Colonic mucosa (tissue), 4 donors: ENCODE measurements at regions not wholly inside any gene's neighbourhood (a gene's known extent, or its start where the extent isn't known, plus 50 kb on each side); places are given as distances from the start of the nearest gene placed in this dataset.

ENCODE experiments used
- DNase-seq: peaks from one replicate; pipeline ENCODE4 v3.0.0-alpha.2; 2020
- H3K27ac ChIP-seq: fragments of 200-600 bp; one replicate; pipeline ENCODE4 v1.8.0; 2021
- H3K27me3 ChIP-seq: fragments of 200-600 bp; one replicate; pipeline ENCODE4 v1.8.0; 2021
- H3K36me3 ChIP-seq: fragments of 200-600 bp; one replicate; pipeline ENCODE4 v1.8.0; 2021
- H3K4me1 ChIP-seq: fragments of 200-600 bp; one replicate; pipeline ENCODE4 v1.8.0; 2021; ENCODE audit warnings: mild to moderate bottlenecking
- H3K4me3 ChIP-seq: fragments of 200-600 bp; one replicate; pipeline ENCODE4 v1.8.0; 2021
- H3K9ac ChIP-seq, 2 donors: one replicate each; pipeline ENCODE4 v1.7.0; 2013; ENCODE audit warnings: control low read depth in 2 of 2, low read depth in 2 of 2, low read length in 2 of 2
- H3K9me3 ChIP-seq: fragments of 200-600 bp; one replicate; pipeline ENCODE4 v1.8.0; 2021
- CTCF ChIP-seq: fragments of 200-600 bp; IDR thresholded peaks from one replicate; pipeline ENCODE4 v1.8.0; 2022; ENCODE audit warnings: antibody characterized with exemption, mild to moderate bottlenecking
- intact Hi-C: fragments of 100-400 bp; cut with DNase I; formaldehyde crosslinking; loops from one replicate; pipeline ENCODE4 v1.14.1; 2022
- donor health status: healthy.
- donor health status: DM: no; HTN: no; CAD: no.
- donor health status: DM: no; HTN: no; CAD: no.

DNA sequence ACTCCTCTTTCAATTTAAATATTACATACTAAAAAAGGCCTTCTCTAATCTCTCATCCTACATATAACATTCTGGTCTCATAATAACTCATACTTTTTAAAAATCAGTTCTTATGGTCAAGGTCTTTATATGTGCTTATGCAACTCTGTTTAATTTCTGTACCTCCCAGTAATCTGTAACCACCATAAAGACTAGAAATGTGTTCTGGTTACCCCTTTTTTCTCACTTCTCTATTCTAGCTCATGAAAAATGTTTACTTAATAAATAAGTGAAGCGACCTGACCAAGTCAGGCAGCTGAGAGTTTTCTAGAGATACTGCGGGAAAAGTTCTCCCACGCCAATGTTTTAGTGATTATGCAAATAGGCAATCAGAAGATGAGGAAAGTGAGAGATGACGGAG is 548.8 kb upstream of the FAM241A start:
- no peaks in the 10 kb centered on the region for H3K4me1 ChIP-seq
- intact Hi-C loops = no loop called here
- no peaks in the 10 kb centered on the region for H3K36me3 ChIP-seq
- TF ChIP-seq CTCF = no peak
- DNase-seq = no peak
- H3K27ac ChIP-seq = no peak overlapping the region
- H3K27me3 ChIP-seq = no peaks in the 10 kb centered on the region
- no peaks in the 10 kb centered on the region for H3K9me3 ChIP-seq
- no peak overlapping the region for H3K9ac ChIP-seq
- H3K4me3 ChIP-seq = no peak overlapping the region

- Histone ChIP-seq H3K36me3 (no peaks in the 10 kb centered on the region), H3K9ac (no peak overlapping the region), H3K4me3 (no peak overlapping the region), H3K4me1 (no peaks in the 10 kb centered on the region), H3K27me3 (no peaks in the 10 kb centered on the region), H3K9me3 (no peaks in the 10 kb centered on the region), H3K27ac (no peak overlapping the region)
- intact Hi-C loops = no loop called here
- DNase-seq = no peak
- TF ChIP-seq CTCF = no peak
Observed at GRCh38 chr4:111601671-111602070, 543.6 kb upstream of the FAM241A start.

GRCh38 chr4:111602848-111603247 is 542.4 kb upstream of the FAM241A start:
- Histone ChIP-seq H3K4me3 (no peak overlapping the region), H3K9ac (no peak overlapping the region), H3K4me1 (no peaks in the 10 kb centered on the region), H3K27ac (no peak overlapping the region), H3K9me3 (no peaks in the 10 kb centered on the region), H3K36me3 (no peaks in the 10 kb centered on the region), H3K27me3 (no peaks in the 10 kb centered on the region)
- DNase-seq = no peak
- intact Hi-C loops = no loop called here
- no peak for TF ChIP-seq CTCF

GRCh38 chr4:111605111-111605510 is 540.1 kb upstream of the FAM241A start:
- Histone ChIP-seq H3K27ac (no peak overlapping the region), H3K27me3 (no peaks in the 10 kb centered on the region), H3K4me1 (no peaks in the 10 kb centered on the region), H3K36me3 (no peaks in the 10 kb centered on the region), H3K9me3 (no peaks in the 10 kb centered on the region), H3K4me3 (no peak overlapping the region), H3K9ac (no peak overlapping the region)
- intact Hi-C loops = no loop called here
- no peak for TF ChIP-seq CTCF
- DNase-seq = no peak

GRCh38 chr4:111610681-111611080 is 534.6 kb upstream of the FAM241A start:
- no peaks in the 10 kb centered on the region for H3K4me1 ChIP-seq
- no peaks in the 10 kb centered on the region for H3K36me3 ChIP-seq
- no peaks in the 10 kb centered on the region for H3K9me3 ChIP-seq
- no peak for TF ChIP-seq CTCF
- intact Hi-C loops = no loop called here
- no peaks in the 10 kb centered on the region for H3K27me3 ChIP-seq
- no peak overlapping the region for H3K27ac ChIP-seq
- no peak overlapping the region for H3K9ac ChIP-seq
- no peak for DNase-seq
- H3K4me3 ChIP-seq = no peak overlapping the region

DNA sequence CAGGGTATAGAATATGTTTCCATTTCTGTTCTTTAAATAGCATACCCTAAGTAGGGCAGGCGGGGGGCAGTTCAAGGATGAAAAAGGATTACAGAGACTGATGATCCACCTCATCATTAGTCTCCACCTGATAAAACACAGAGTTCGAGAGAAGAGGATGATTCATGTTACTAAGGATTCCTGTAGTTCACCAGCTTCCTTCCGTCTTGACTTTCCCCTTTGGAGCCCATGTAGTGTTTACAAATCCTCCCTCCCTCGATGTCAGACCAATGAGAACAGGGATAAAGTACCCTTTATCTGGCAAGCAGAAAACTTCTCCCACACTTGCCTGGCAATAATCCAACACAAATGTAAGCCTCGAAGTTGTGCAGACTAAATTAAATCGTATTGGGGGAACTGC is 526.3 kb upstream of the FAM241A start:
- intact Hi-C loops = no loop called here
- Histone ChIP-seq H3K27ac (no peak overlapping the region), H3K9me3 (no peaks in the 10 kb centered on the region), H3K4me1 (no peaks in the 10 kb centered on the region), H3K27me3 (no peaks in the 10 kb centered on the region), H3K4me3 (no peak overlapping the region), H3K36me3 (no peaks in the 10 kb centered on the region), H3K9ac (no peak overlapping the region)
- no peak for DNase-seq
- TF ChIP-seq CTCF = no peak
